ENCODE measurements at regions not wholly inside any gene's neighbourhood (a gene's known extent, or its start where the extent isn't known, plus 50 kb on each side); places are given as distances from the start of the nearest gene placed in this dataset.

- DNase-seq (ENCODE audit: insufficient read length, low spot score) (no peak), FAIRE-seq (no peak)
- TF ChIP-seq SPI1 (IDR thresholded peaks at IDR 0.05; ENCODE audit: low read depth, low read length) (no peak), TAF1 (IDR thresholded peaks at IDR 0.05; ENCODE audit: low read depth, low read length) (no peak), POU2F2 (IDR thresholded peaks at IDR 0.05; ENCODE audit: low read depth, low read length) (no peak), PAX5 (IDR thresholded peaks at IDR 0.05; ENCODE audit: insufficient read depth, low read length, severe bottlenecking) (no peak), POLR2A (IDR thresholded peaks at IDR 0.05; ENCODE audit: low read depth, low read length) (no peak), POLR2AphosphoS5 (IDR thresholded peaks at IDR 0.05; ENCODE audit: low read depth, low read length) (no peak)
Observed at GRCh38 chr6:24987446-24988115, 51.8 kb upstream of the RIPOR2 start.

- TF ChIP-seq TAF1 (IDR thresholded peaks at IDR 0.05; ENCODE audit: low read depth, low read length) (no peak), POU2F2 (IDR thresholded peaks at IDR 0.05; ENCODE audit: low read depth, low read length) (no peak), PAX5 (IDR thresholded peaks at IDR 0.05; ENCODE audit: insufficient read depth, low read length, severe bottlenecking) (no peak), POLR2A (IDR thresholded peaks at IDR 0.05; ENCODE audit: low read depth, low read length) (no peak), POLR2AphosphoS5 (IDR thresholded peaks at IDR 0.05; ENCODE audit: low read depth, low read length) (no peak), SPI1 (IDR thresholded peaks at IDR 0.05; ENCODE audit: low read depth, low read length) (no peak)
- DNase-seq (ENCODE audit: insufficient read length, low spot score) (no peak), FAIRE-seq (peak; percentile 23)
Observed at GRCh38 chr6:24988562-24988961, 52.8 kb upstream of the RIPOR2 start.

DNA sequence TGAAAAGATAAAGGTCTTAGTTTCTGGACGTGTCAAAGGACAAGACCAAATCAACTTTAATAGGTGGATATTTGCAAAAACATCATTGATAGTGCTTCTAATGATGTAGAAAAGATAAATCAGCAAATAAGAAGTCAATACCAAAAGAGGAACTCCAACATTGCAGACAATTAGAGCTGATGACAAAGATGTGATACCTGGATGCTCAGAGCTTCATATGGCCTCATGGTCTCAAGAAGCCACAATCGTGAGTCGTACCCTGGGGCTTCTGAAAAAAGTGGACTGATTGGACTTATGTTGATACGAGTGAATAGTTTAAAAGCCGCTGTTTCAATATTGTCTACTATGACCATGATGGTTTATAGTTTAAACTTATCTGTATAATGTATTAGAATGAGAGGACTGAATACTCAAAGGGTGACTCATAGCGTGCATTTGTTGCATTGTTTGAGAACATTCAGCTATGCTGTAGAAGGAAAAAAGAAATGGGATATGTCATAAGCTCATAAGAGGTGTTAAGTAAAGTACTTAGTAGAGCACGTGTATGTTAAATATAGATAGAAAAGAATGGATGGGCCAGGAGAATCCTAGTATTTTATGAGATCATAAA lies 54.6 kb upstream of the RIPOR2 start:
- FAIRE-seq = peak; percentile 45
- TF ChIP-seq POLR2AphosphoS5 (IDR thresholded peaks at IDR 0.05; ENCODE audit: low read depth, low read length) (no peak), POU2F2 (IDR thresholded peaks at IDR 0.05; ENCODE audit: low read depth, low read length) (no peak), TAF1 (IDR thresholded peaks at IDR 0.05; ENCODE audit: low read depth, low read length) (no peak), SPI1 (IDR thresholded peaks at IDR 0.05; ENCODE audit: low read depth, low read length) (peak; percentile 86)
- no peak for DNase-seq (ENCODE audit: insufficient read length, low spot score)

DNA sequence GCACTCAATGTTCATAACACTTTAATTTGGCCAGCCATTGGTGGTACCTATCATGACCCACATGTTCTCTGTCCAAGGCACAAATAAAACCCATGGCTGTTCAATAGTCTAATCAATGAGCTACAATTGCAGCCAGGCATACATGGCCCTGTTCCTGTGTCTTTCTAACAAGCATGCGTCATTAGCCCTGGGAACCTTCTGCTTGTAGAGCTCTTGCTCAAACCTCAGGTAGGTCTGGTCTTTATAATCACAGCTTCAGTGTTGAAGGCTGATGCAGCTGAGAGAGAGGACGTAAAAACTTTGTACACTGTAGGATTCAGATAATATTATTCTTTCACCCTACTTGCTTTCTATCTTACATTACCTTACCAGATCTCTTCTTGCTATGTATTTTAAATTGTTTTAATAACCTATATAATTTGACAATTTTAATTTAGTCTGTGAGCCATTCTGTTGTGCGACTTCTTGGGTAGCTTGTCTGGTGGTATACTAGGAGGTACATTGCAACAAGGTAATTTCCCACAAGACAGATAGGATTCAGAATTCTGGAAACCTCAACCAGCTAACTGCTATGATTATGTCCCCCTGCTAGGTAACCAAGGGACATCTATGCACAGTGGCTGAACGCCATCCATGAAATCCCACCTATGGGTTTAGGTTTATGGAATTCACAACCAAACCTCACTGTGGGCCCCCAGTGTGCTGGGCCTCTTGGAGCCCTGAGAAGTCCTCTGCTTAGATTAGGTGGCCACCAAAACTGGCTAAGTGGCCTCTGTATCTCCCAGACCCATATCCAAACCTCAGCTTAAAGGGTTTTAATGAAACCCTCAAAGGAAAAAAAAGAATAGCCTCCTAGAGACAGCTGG lies 55.4 kb upstream of the RIPOR2 start:
- peak; percentile 28 for FAIRE-seq
- no peak for TF ChIP-seq POLR2A (IDR thresholded peaks at IDR 0.05; ENCODE audit: low read depth, low read length)
- no peak for TF ChIP-seq PAX5 (IDR thresholded peaks at IDR 0.05; ENCODE audit: insufficient read depth, low read length, severe bottlenecking)
- no peak for TF ChIP-seq POLR2AphosphoS5 (IDR thresholded peaks at IDR 0.05; ENCODE audit: low read depth, low read length)
- no peak for TF ChIP-seq POU2F2 (IDR thresholded peaks at IDR 0.05; ENCODE audit: low read depth, low read length)
- no peak for TF ChIP-seq SPI1 (IDR thresholded peaks at IDR 0.05; ENCODE audit: low read depth, low read length)
- no peak for TF ChIP-seq TAF1 (IDR thresholded peaks at IDR 0.05; ENCODE audit: low read depth, low read length)

GRCh38 chr6:24991810-24992467 lies 56.2 kb upstream of the RIPOR2 start:
- FAIRE-seq (peak; percentile 92), DNase-seq (ENCODE audit: insufficient read length, low spot score) (peak; percentile 36)
- no peak for TF ChIP-seq TAF1 (IDR thresholded peaks at IDR 0.05; ENCODE audit: low read depth, low read length)
- TF ChIP-seq PAX5 (IDR thresholded peaks at IDR 0.05; ENCODE audit: insufficient read depth, low read length, severe bottlenecking) = no peak
- TF ChIP-seq POLR2A (IDR thresholded peaks at IDR 0.05; ENCODE audit: low read depth, low read length) = no peak
- no peak for TF ChIP-seq POLR2AphosphoS5 (IDR thresholded peaks at IDR 0.05; ENCODE audit: low read depth, low read length)
- TF ChIP-seq SPI1 (IDR thresholded peaks at IDR 0.05; ENCODE audit: low read depth, low read length) = no peak
- 0 out of 2 replicates have a peak, but pooled peaks have one; percentile 36 for TF ChIP-seq POU2F2 (IDR thresholded peaks at IDR 0.05; ENCODE audit: low read depth, low read length)

More for the DNA sequence above, 55.4 kb upstream of the RIPOR2 start:
- no peak for DNase-seq (ENCODE audit: insufficient read length, low spot score)

GRCh38 chr6:24994812-24995211 lies 59.1 kb upstream of the RIPOR2 start:
- DNase-seq (ENCODE audit: insufficient read length, low spot score) (no peak), FAIRE-seq (no peak)
- TF ChIP-seq POLR2AphosphoS5 (IDR thresholded peaks at IDR 0.05; ENCODE audit: low read depth, low read length) (no peak), POU2F2 (IDR thresholded peaks at IDR 0.05; ENCODE audit: low read depth, low read length) (no peak), SPI1 (IDR thresholded peaks at IDR 0.05; ENCODE audit: low read depth, low read length) (no peak), PAX5 (IDR thresholded peaks at IDR 0.05; ENCODE audit: insufficient read depth, low read length, severe bottlenecking) (no peak), TAF1 (IDR thresholded peaks at IDR 0.05; ENCODE audit: low read depth, low read length) (no peak)

- DNase-seq (ENCODE audit: insufficient read length, low spot score) = no peak
- no peak for TF ChIP-seq POLR2A (IDR thresholded peaks at IDR 0.05; ENCODE audit: low read depth, low read length)
- TF ChIP-seq POU2F2 (IDR thresholded peaks at IDR 0.05; ENCODE audit: low read depth, low read length) = no peak
- no peak for TF ChIP-seq PAX5 (IDR thresholded peaks at IDR 0.05; ENCODE audit: insufficient read depth, low read length, severe bottlenecking)
- no peak for TF ChIP-seq SPI1 (IDR thresholded peaks at IDR 0.05; ENCODE audit: low read depth, low read length)
- no peak for TF ChIP-seq POLR2AphosphoS5 (IDR thresholded peaks at IDR 0.05; ENCODE audit: low read depth, low read length)
- TF ChIP-seq TAF1 (IDR thresholded peaks at IDR 0.05; ENCODE audit: low read depth, low read length) = no peak
- FAIRE-seq = no peak
Observed at GRCh38 chr6:24995270-24995669, 59.5 kb upstream of the RIPOR2 start.

GRCh38 chr6:24996269-24996836 lies 60.6 kb upstream of the RIPOR2 start:
- DNase-seq (ENCODE audit: insufficient read length, low spot score) (no peak), FAIRE-seq (no peak)
- TF ChIP-seq PAX5 (IDR thresholded peaks at IDR 0.05; ENCODE audit: insufficient read depth, low read length, severe bottlenecking) (no peak), POLR2A (IDR thresholded peaks at IDR 0.05; ENCODE audit: low read depth, low read length) (no peak), POLR2AphosphoS5 (IDR thresholded peaks at IDR 0.05; ENCODE audit: low read depth, low read length) (no peak), SPI1 (IDR thresholded peaks at IDR 0.05; ENCODE audit: low read depth, low read length) (no peak), POU2F2 (IDR thresholded peaks at IDR 0.05; ENCODE audit: low read depth, low read length) (no peak), TAF1 (IDR thresholded peaks at IDR 0.05; ENCODE audit: low read depth, low read length) (no peak)
